IMR-90 (cell line): ENCODE measurements at regions not wholly inside any gene's neighbourhood (a gene's known extent, or its start where the extent isn't known, plus 50 kb on each side); places are given as distances from the start of the nearest gene placed in this dataset.

Experiments
- ATAC-seq: fragments of 200-7000 bp; cut with Tn5 transposase; 2 replicates; pipeline ENCODE4 v1.9.1; 2020; ENCODE audit warnings: low read depth, mild to moderate bottlenecking, moderate library complexity
- BruUV-seq: library from RNA; stranded (reverse); fragments of 400-500 nt; replicated peaks from 2 replicates; lab custom pipeline; 2021; lab: Mats Ljungman, UMichigan
- CTCF ChIA-PET: fragments of 300-600 bp; formaldehyde crosslinking; extraction: SDS; loops from one replicate; lab custom pipeline; 2021; ENCODE audit warnings: antibody characterized with exemption; lab: Yijun Ruan, JAX
- POLR2A ChIA-PET: fragments of 300-600 bp; sonication (Branson Sonifier 250); formaldehyde crosslinking; loops from one replicate; lab custom pipeline; 2022; ENCODE audit warnings: antibody characterized with exemption; ENCODE audit not compliant: unreplicated experiment; lab: Charles Lee
- DNase-seq: peaks from one replicate; pipeline ENCODE4 v3.0.0; 2013
- H2AFZ ChIP-seq: replicated peaks from 2 replicates; pipeline ENCODE3; 2013; ENCODE audit warnings: low read length, mild to moderate bottlenecking; ENCODE audit not compliant: poor library complexity
- H2AK5ac ChIP-seq: 2 replicates; pipeline ENCODE4 v1.6.1; 2013; ENCODE audit warnings: low read depth, low read length, inconsistent platforms
- H2AK9ac ChIP-seq: replicated peaks from 2 replicates; pipeline ENCODE3; 2013; ENCODE audit warnings: mild to moderate bottlenecking, low read depth, low read length, moderate library complexity; ENCODE audit not compliant: poor library complexity
- H2BK120ac ChIP-seq: 2 replicates; pipeline ENCODE4 v1.6.1; 2013; ENCODE audit warnings: low read depth, low read length, inconsistent platforms
- H2BK15ac ChIP-seq: 3 replicates; pipeline ENCODE4 v1.6.1; 2013; ENCODE audit warnings: low read depth, low read length, inconsistent platforms
- H2BK20ac ChIP-seq: 2 replicates; pipeline ENCODE4 v1.6.1; 2013; ENCODE audit warnings: low read depth, mild to moderate bottlenecking, inconsistent platforms, low read length, moderate library complexity
- H2BK5ac ChIP-seq: 2 replicates; pipeline ENCODE4 v1.6.1; 2013; ENCODE audit warnings: mild to moderate bottlenecking, low read depth, low read length, inconsistent platforms; ENCODE audit not compliant: poor library complexity, severe bottlenecking
- H3K14ac ChIP-seq: replicated peaks from 2 replicates; pipeline ENCODE4 v1.6.1; 2013; ENCODE audit warnings: low read depth, low read length, inconsistent platforms
- H3K18ac ChIP-seq: 2 replicates; pipeline ENCODE4 v1.6.1; 2013; ENCODE audit warnings: low read depth, low read length, control low read depth
- H3K23ac ChIP-seq: 2 replicates; pipeline ENCODE4 v1.6.1; 2013; ENCODE audit warnings: low read depth, low read length, inconsistent platforms
- H3K27ac ChIP-seq: 2 replicates; pipeline ENCODE4 v1.5.1; 2013; ENCODE audit warnings: mild to moderate bottlenecking, control low read depth, low read length; ENCODE audit not compliant: insufficient read depth
- H3K27me3 ChIP-seq: 2 replicates; pipeline ENCODE4 v1.6.1; 2013; ENCODE audit warnings: low read length; ENCODE audit not compliant: control insufficient read depth, insufficient read depth
- H3K36me3 ChIP-seq: 2 replicates; pipeline ENCODE4 v1.6.1; 2013; ENCODE audit warnings: low read length, mixed read lengths; ENCODE audit not compliant: control insufficient read depth, insufficient read depth
- H3K4ac ChIP-seq: 2 replicates; pipeline ENCODE4 v1.6.1; 2013; ENCODE audit warnings: low read depth, low read length, inconsistent platforms
- H3K4me1 ChIP-seq: 2 replicates; pipeline ENCODE4 v1.6.1; 2013; ENCODE audit warnings: low read length, mixed read lengths; ENCODE audit not compliant: control insufficient read depth, insufficient read depth
- H3K4me2 ChIP-seq: 2 replicates; pipeline ENCODE4 v1.6.1; 2013; ENCODE audit warnings: low read depth, mild to moderate bottlenecking, control low read depth, low read length, moderate library complexity
- H3K4me3 ChIP-seq: 2 replicates; pipeline ENCODE4 v1.5.1; 2013; ENCODE audit warnings: low read depth, mild to moderate bottlenecking, control low read depth, low read length, moderate library complexity; ENCODE audit not compliant: insufficient read depth
- H3K56ac ChIP-seq: 2 replicates; pipeline ENCODE4 v1.6.1; 2013; ENCODE audit warnings: low read length, inconsistent platforms; ENCODE audit not compliant: insufficient read depth; ENCODE audit errors: extremely low read depth
- H3K79me1 ChIP-seq, 2 experiments: 2 replicates each; pipeline ENCODE4 v1.6.1; 2013; ENCODE audit warnings: low read length in 2 of 2, inconsistent platforms in 1 of 2, low read depth in 1 of 2
- H3K9ac ChIP-seq: 2 replicates; pipeline ENCODE4 v1.6.1; 2013; ENCODE audit warnings: low read depth, low read length, control low read depth
- H3K9me1 ChIP-seq: 2 replicates; pipeline ENCODE4 v1.6.1; 2013; ENCODE audit warnings: low read length, inconsistent platforms; ENCODE audit not compliant: insufficient read depth
- H3K9me3 ChIP-seq: 2 replicates; pipeline ENCODE4 v1.6.1; 2013; ENCODE audit warnings: low read length; ENCODE audit not compliant: control insufficient read depth, insufficient read depth
- H4K20me1 ChIP-seq: 2 replicates; pipeline ENCODE4 v1.6.1; 2013; ENCODE audit warnings: low read length, inconsistent platforms; ENCODE audit not compliant: insufficient read depth
- H4K5ac ChIP-seq: 2 replicates; pipeline ENCODE4 v1.6.1; 2013; ENCODE audit warnings: mild to moderate bottlenecking, low read depth, low read length, control low read depth
- H4K8ac ChIP-seq, 2 experiments: 2 replicates each; pipeline ENCODE4 v1.6.1; 2013; ENCODE audit warnings: low read depth in 2 of 2, low read length in 2 of 2, control low read depth in 1 of 2, inconsistent platforms in 1 of 2
- H4K91ac ChIP-seq: 2 replicates; pipeline ENCODE4 v1.6.1; 2013; ENCODE audit warnings: low read depth, low read length, inconsistent platforms; ENCODE audit not compliant: insufficient read depth
- BHLHE40 ChIP-seq: fragments of 150-350 bp; IDR thresholded peaks from 2 replicates; pipeline ENCODE4 v1.6.1; 2016; ENCODE audit warnings: mild to moderate bottlenecking, low read depth, low read length
- CEBPB ChIP-seq: IDR thresholded peaks from 2 replicates; pipeline ENCODE4 v1.6.1; 2012; ENCODE audit warnings: low read depth, low read length, improper control_type of control experiment
- CHD1 ChIP-seq: IDR thresholded peaks from 2 replicates; pipeline ENCODE4 v1.6.1; 2012; ENCODE audit warnings: low read depth, low read length, improper control_type of control experiment
- FOS ChIP-seq: fragments of 150-350 bp; IDR thresholded peaks from 2 replicates; pipeline ENCODE4 v1.6.1; 2016; ENCODE audit warnings: low read depth, low read length
- MAFK ChIP-seq: IDR thresholded peaks from 2 replicates; pipeline ENCODE4 v1.6.1; 2012; ENCODE audit warnings: low read depth, low read length, improper control_type of control experiment
- MAZ ChIP-seq: IDR thresholded peaks from 2 replicates; pipeline ENCODE4 v1.6.1; 2012; ENCODE audit warnings: low read depth, mild to moderate bottlenecking, low read length, improper control_type of control experiment, moderate library complexity, borderline replicate concordance
- MXI1 ChIP-seq: IDR thresholded peaks from 2 replicates; pipeline ENCODE4 v1.6.1; 2012; ENCODE audit warnings: low read depth, mild to moderate bottlenecking, low read length, moderate library complexity, borderline replicate concordance
- NFE2L2 ChIP-seq: fragments of 150-350 bp; IDR thresholded peaks from 2 replicates; pipeline ENCODE4 v1.6.1; 2016; ENCODE audit warnings: low read depth, mild to moderate bottlenecking, low read length
- POLR2A ChIP-seq: IDR thresholded peaks from 2 replicates; pipeline ENCODE4 v1.6.1; 2012; ENCODE audit warnings: mild to moderate bottlenecking, low read depth, low read length
- RAD21 ChIP-seq: IDR thresholded peaks from 2 replicates; pipeline ENCODE4 v1.6.1; 2012; ENCODE audit warnings: low read length, improper control_type of control experiment
- RCOR1 ChIP-seq: IDR thresholded peaks from 2 replicates; pipeline ENCODE4 v1.6.1; 2012; ENCODE audit warnings: mild to moderate bottlenecking, low read length, improper control_type of control experiment; ENCODE audit not compliant: insufficient replicate concordance
- RFX5 ChIP-seq: IDR thresholded peaks from 2 replicates; pipeline ENCODE4 v1.8.0; 2012; ENCODE audit warnings: low read depth, mild to moderate bottlenecking, low read length, moderate library complexity
- SMC3 ChIP-seq: fragments of 150-350 bp; IDR thresholded peaks from 2 replicates; pipeline ENCODE4 v1.6.1; 2016; ENCODE audit warnings: low read depth, mild to moderate bottlenecking, antibody characterized with exemption, low read length, moderate library complexity
- USF2 ChIP-seq: fragments of 150-350 bp; IDR thresholded peaks from 2 replicates; pipeline ENCODE4 v1.6.1; 2017; ENCODE audit warnings: mild to moderate bottlenecking, antibody characterized with exemption, low read length, low read depth
- WGBS, 2 experiments: methylation state at CpG; one replicate each; pipeline versions ENCODE4 v1.1.5 to v1.1.7; 2013; ENCODE audit warnings: missing lambda C conversion rate in 2 of 2; ENCODE audit not compliant: insufficient read length in 1 of 2; ENCODE audit errors: extremely low coverage in 2 of 2; 5-methylcytosine and 5-hydroxymethylcytosine counted together
- dilution Hi-C: fragments of 300-500 bp; cut with HindIII; formaldehyde crosslinking; loops from one replicate; pipeline ENCODE4 v1.14.3; 2018; ENCODE audit warnings: low sequenced_read_pairs; ENCODE audit not compliant: unreplicated experiment
- in situ Hi-C: fragments of 300-500 bp; cut with MboI; formaldehyde crosslinking; loops from 3 replicates; pipeline ENCODE4 v1.14.3; 2019; ENCODE audit warnings: low sequenced_read_pairs, inconsistent platforms, mixed read lengths
- intact Hi-C: fragments of 100-400 bp; cut with micrococcal nuclease; formaldehyde crosslinking; loops from 2 replicates; pipeline ENCODE4 v1.10.0; 2022
- TF ChIP-seq, protein P1 (sequence below): fragments of 150-350 bp; IDR thresholded peaks from 2 replicates; pipeline ENCODE4 v1.6.1; 2016; ENCODE audit warnings: low read depth, mild to moderate bottlenecking, low read length, moderate library complexity, borderline replicate concordance
- TF ChIP-seq, protein P2 (sequence below): conservative IDR thresholded peaks from 2 replicates; pipeline ENCODE4 v1.5.1; 2012; ENCODE audit warnings: mild to moderate bottlenecking, low read depth, low read length, improper control_type of control experiment

DNA sequence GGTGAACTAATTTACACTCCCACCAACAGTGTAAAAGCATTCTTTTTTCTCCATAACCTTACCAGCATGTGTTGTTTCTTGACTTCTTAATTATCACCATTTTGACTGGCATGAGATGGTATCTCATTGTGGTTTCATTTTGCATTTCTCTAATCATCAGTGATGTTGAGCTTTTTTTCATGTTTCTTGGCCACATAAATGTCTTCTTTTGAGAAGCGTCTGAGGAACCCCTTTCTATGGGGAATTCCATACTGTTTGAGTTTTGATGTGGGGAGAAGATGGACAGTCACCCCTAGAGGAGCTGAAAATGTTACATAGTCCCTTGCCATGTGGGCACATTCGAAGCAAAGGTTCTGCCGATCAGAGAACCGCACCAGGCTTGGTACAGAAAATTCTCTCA is 207.0 kb upstream of the SLC30A5 start:
- no peak overlapping the region for H3K4ac ChIP-seq
- H2BK120ac ChIP-seq: no peak overlapping the region
- in situ Hi-C loops: no loop called here
- no peak overlapping the region for H3K4me2 ChIP-seq
- H3K9me3 ChIP-seq: no peaks in the 10 kb centered on the region
- H3K27ac ChIP-seq: no peak overlapping the region
- no peaks in the 10 kb centered on the region for H3K4me1 ChIP-seq
- H2BK20ac ChIP-seq: no peak overlapping the region
- H3K9me1 ChIP-seq: no peaks in the 10 kb centered on the region
- POLR2A ChIA-PET: no interaction called here
- H3K23ac ChIP-seq: no peak overlapping the region
- no peaks in the 10 kb centered on the region for H3K36me3 ChIP-seq
- no peak overlapping the region for H3K14ac ChIP-seq
- no peaks in the 10 kb centered on the region for H4K20me1 ChIP-seq
- dilution Hi-C loops: no loop called here
- H3K9ac ChIP-seq: no peak overlapping the region
- no peak overlapping the region for H2BK15ac ChIP-seq
- TF ChIP-seq RAD21 (no peak), FOS (no peak), CHD1 (no peak), POLR2A (no peak), MXI1 (no peak), RFX5 (no peak), RCOR1 (no peak), NFE2L2 (no peak), BHLHE40 (no peak), SMC3 (no peak), MAZ (no peak), CEBPB (no peak), MAFK (no peak), USF2 (no peak)
- TF ChIP-seq, protein P1, sequence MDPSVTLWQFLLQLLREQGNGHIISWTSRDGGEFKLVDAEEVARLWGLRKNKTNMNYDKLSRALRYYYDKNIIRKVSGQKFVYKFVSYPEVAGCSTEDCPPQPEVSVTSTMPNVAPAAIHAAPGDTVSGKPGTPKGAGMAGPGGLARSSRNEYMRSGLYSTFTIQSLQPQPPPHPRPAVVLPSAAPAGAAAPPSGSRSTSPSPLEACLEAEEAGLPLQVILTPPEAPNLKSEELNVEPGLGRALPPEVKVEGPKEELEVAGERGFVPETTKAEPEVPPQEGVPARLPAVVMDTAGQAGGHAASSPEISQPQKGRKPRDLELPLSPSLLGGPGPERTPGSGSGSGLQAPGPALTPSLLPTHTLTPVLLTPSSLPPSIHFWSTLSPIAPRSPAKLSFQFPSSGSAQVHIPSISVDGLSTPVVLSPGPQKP: no peak
- TF ChIP-seq, protein P2, sequence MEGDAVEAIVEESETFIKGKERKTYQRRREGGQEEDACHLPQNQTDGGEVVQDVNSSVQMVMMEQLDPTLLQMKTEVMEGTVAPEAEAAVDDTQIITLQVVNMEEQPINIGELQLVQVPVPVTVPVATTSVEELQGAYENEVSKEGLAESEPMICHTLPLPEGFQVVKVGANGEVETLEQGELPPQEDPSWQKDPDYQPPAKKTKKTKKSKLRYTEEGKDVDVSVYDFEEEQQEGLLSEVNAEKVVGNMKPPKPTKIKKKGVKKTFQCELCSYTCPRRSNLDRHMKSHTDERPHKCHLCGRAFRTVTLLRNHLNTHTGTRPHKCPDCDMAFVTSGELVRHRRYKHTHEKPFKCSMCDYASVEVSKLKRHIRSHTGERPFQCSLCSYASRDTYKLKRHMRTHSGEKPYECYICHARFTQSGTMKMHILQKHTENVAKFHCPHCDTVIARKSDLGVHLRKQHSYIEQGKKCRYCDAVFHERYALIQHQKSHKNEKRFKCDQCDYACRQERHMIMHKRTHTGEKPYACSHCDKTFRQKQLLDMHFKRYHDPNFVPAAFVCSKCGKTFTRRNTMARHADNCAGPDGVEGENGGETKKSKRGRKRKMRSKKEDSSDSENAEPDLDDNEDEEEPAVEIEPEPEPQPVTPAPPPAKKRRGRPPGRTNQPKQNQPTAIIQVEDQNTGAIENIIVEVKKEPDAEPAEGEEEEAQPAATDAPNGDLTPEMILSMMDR: no peak
- H3K4me3 ChIP-seq: no peak overlapping the region
- BruUV-seq: no TSS peak
- ATAC-seq (no peak), DNase-seq (no peak)
- intact Hi-C loops: no loop called here
- no peak overlapping the region for H4K8ac ChIP-seq
- H4K5ac ChIP-seq: no peak overlapping the region
- CTCF ChIA-PET: no interaction called here
- no peak overlapping the region for H2BK5ac ChIP-seq
- H2AK5ac ChIP-seq: no peak overlapping the region
- H2AK9ac ChIP-seq: no peak overlapping the region
- no CpG with 5 or more reads among the region's 4 CpGs for WGBS, 2 experiments
- no peaks in the 10 kb centered on the region for H3K27me3 ChIP-seq
- no peak overlapping the region for H3K56ac ChIP-seq
- no peak overlapping the region for H2AFZ ChIP-seq
- H4K91ac ChIP-seq: no peak overlapping the region
- no peaks in the 10 kb centered on the region for H3K79me1 ChIP-seq
- no peak overlapping the region for H3K18ac ChIP-seq
